ENCODE measurements at regions not wholly inside any gene's neighbourhood (a gene's known extent, or its start where the extent isn't known, plus 50 kb on each side); places are given as distances from the start of the nearest gene placed in this dataset.
A peak's percentile ranks its signal among the peaks of the same experiment; 100 is the strongest.
"Not testable (repeated sequence)": the region's sequence is repeated elsewhere in the genome, so short reads cannot be mapped to it uniquely, and the experiment has no call there.

DNA sequence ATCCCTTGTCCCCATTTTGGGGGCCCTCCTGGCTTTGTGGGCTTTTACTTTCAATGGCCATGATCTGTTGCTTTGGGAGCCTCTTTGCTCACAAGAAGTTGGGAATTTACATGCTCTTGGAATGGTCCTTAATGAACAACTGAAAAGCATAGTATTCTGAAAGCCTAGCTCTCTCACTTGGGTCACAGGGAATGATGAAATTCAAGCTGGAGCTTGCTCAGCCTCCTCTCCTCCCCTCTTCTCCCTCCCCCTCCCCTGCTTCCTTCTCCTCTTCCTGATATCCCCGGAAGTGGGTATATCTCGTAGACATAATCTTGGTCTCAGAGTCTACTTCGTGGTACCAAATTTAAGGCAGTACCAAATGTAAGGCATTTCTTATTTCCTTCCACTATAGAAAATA is 400.6 kb upstream of the NR3C2 start:
- intact Hi-C loops (cut with DNase I, micrococcal nuclease) = no loop called here
- H3K4me3 ChIP-seq = no peak overlapping the region
- TF ChIP-seq, protein P1, sequence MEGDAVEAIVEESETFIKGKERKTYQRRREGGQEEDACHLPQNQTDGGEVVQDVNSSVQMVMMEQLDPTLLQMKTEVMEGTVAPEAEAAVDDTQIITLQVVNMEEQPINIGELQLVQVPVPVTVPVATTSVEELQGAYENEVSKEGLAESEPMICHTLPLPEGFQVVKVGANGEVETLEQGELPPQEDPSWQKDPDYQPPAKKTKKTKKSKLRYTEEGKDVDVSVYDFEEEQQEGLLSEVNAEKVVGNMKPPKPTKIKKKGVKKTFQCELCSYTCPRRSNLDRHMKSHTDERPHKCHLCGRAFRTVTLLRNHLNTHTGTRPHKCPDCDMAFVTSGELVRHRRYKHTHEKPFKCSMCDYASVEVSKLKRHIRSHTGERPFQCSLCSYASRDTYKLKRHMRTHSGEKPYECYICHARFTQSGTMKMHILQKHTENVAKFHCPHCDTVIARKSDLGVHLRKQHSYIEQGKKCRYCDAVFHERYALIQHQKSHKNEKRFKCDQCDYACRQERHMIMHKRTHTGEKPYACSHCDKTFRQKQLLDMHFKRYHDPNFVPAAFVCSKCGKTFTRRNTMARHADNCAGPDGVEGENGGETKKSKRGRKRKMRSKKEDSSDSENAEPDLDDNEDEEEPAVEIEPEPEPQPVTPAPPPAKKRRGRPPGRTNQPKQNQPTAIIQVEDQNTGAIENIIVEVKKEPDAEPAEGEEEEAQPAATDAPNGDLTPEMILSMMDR (IDR thresholded peaks at IDR 0.05) = no peak
- ATAC-seq (no peak), DNase-seq (no peak)
- H3K4me1 ChIP-seq (ENCODE audit: low read depth) = peaks cover 6% of the 10 kb centered on the region
- no peaks in the 10 kb centered on the region for H3K9me3 ChIP-seq
- no peaks in the 10 kb centered on the region for H3K36me3 ChIP-seq (ENCODE audit: low read depth)

DNA sequence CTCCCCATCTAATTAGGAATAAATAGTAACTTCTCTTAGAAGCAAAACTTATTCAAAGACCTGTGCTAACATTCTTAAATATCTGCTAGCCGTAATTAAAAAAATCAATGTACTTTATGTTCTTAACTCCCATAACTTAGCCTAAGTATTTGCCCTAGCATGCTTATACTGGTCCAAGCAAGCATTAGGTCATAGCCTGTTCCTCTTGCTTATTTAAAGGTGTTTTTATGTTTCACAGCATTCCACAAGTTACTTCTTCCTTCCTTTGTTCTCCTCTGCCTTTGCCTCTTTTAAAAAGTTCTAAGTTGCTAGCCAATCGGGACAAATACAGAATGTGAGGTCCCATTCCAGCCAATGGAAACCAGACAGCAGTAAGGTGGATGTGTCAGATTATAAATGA is 395.4 kb upstream of the NR3C2 start:
- intact Hi-C loops (cut with DNase I, micrococcal nuclease); H3K9me3 ChIP-seq; H3K4me1 ChIP-seq (ENCODE audit: low read depth); DNase-seq; H3K36me3 ChIP-seq (ENCODE audit: low read depth); H3K4me3 ChIP-seq; ATAC-seq: not testable (repeated sequence)

DNA sequence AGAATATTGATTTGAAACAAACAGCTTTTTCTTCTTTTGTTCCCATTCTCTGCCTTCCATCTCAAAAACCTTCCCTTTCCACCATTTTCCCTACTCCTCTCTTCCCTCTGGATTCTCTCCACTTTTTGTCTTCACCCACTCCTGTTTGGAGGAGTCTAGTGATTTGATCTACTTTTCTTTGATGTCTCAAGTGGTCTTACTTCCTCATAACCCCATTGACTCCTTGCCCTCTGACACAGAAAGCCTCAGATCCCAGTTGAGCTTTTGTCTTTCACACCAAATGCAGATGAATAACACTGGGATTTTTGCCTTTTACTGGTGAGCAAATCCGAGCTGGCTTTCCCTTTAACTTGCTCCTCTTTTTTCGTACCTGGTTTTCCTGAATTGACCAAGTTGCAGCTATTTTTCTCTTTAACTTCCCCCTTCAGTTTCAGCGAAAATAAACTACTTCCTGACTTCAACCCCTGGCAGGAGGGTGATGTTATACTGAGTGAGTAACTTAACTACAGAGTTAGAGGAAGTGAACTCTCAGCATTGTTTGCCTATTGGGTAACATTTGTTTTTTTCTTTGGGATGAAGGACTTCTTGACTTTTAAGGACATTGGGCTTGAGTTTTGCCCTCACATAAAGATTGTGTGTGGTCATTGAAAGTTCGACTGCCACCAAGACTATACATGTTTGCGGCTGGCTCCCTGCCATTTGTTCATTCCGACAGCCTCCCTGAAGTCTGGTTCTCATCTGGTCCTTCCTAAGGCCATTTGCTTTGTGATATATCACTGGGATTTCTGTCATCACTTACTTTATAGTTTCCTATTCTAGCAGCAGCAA is 392.8 kb upstream of the NR3C2 start:
- Histone ChIP-seq H3K4me1 (ENCODE audit: low read depth) (peaks cover 10% of the 10 kb centered on the region), H3K4me3 (no peak overlapping the region), H3K36me3 (ENCODE audit: low read depth) (no peaks in the 10 kb centered on the region), H3K9me3 (no peaks in the 10 kb centered on the region)
- DNase-seq = peak in 1 of 3 donors; percentile 40
- TF ChIP-seq, protein P1 (IDR thresholded peaks at IDR 0.05) = no peak
- peak; percentile 96 for ATAC-seq
- intact Hi-C loops (cut with DNase I, micrococcal nuclease) = no loop called here

DNA sequence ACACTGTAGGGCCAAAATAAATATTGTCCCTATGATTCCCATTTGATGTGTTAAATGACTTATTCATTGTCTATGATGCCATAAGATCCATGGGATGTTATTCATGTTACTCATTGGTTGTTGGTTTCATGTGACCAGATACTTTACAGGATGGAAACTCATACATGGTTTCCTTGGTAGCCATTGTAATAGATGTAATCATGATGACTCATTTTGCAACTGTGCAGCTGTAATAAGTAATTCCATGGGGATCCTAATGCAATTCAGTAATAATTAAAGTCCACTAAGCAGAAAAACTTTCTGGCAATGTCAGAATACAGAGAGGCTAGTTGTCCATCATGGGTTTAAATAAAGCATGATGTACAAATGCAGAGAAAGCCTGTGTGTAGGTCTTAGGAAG is 389.7 kb upstream of the NR3C2 start:
- TF ChIP-seq, protein P1 (IDR thresholded peaks at IDR 0.05) = no peak
- DNase-seq (no peak), ATAC-seq (peak; percentile 50)
- no peak overlapping the region for H3K4me3 ChIP-seq
- H3K4me1 ChIP-seq (ENCODE audit: low read depth) = peaks cover 10% of the 10 kb centered on the region
- H3K36me3 ChIP-seq (ENCODE audit: low read depth) = no peaks in the 10 kb centered on the region
- intact Hi-C loops (cut with DNase I, micrococcal nuclease) = no loop called here
- H3K9me3 ChIP-seq = no peaks in the 10 kb centered on the region

DNA sequence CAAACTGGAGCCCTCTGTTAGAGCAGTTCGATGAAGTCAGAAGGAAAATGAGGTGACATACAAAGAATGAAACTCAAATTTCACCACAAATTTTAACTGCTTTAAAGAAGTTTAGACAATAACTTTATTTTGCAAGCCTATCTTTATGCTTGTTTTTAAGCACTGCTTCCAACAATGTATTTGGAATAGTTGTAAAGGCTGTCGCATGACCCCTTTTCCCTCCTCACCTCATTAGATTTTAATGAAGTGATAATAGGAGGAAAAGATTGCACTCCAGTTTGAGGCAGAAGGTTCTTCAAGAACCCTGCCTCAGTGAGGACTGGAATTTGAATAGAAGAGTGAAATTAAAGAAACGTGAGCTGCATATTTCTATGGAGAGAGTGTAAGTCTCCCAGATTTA is 386.1 kb upstream of the NR3C2 start:
- ATAC-seq (no peak), DNase-seq (no peak)
- Histone ChIP-seq H3K9me3 (no peaks in the 10 kb centered on the region), H3K4me3 (no peak overlapping the region), H3K36me3 (ENCODE audit: low read depth) (no peaks in the 10 kb centered on the region), H3K4me1 (ENCODE audit: low read depth) (peaks cover 5% of the 10 kb centered on the region)
- TF ChIP-seq, protein P1 (IDR thresholded peaks at IDR 0.05) = no peak
- intact Hi-C loops (cut with DNase I, micrococcal nuclease) = no loop called here

DNA sequence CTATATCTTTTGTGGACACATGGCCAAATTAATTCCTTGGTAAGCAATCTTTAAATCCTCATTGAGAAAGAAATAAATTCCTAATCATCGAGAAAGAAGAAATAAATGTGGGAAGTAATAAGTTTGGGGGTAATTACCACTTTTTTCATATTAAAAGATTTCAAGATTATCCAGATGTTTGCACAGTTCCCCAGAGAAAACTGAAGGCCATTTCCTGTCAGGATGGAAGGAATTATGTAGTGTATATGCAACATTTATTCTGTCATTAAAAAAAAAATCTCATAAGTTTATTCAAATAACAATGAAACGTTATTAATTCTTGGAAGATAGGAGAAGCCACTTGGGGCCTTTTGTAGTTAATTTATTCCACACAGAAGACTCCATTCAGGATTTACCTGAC is 385.6 kb upstream of the NR3C2 start:
- Histone ChIP-seq H3K4me1 (ENCODE audit: low read depth) (peaks cover 6% of the 10 kb centered on the region), H3K9me3 (no peaks in the 10 kb centered on the region), H3K36me3 (ENCODE audit: low read depth) (no peaks in the 10 kb centered on the region), H3K4me3 (no peak overlapping the region)
- TF ChIP-seq, protein P1 (IDR thresholded peaks at IDR 0.05) = no peak
- intact Hi-C loops (cut with DNase I, micrococcal nuclease) = no loop called here
- ATAC-seq = no peak
- no peak for DNase-seq

Measured in mucosa of descending colon (tissue), 3 donors.